ENCODE measurements at regions not wholly inside any gene's neighbourhood (a gene's known extent, or its start where the extent isn't known, plus 50 kb on each side); places are given as distances from the start of the nearest gene placed in this dataset.

GRCh38 chr21:43342301-43342881 lies 84.5 kb downstream of the SIK1 start:
- Histone ChIP-seq H3K9ac (ENCODE audit: low read depth in 1 of 2, low read length in 2 of 2) (peak overlapping the region in 1 of 2 donors; percentile 41), H3K4me3 (ENCODE audit: low read length in 2 of 2) (no peak overlapping the region), H3K27me3 (ENCODE audit: control insufficient read depth in 2 of 2, insufficient read depth in 2 of 2, low read length in 2 of 2) (no peaks in the 10 kb centered on the region), H3K27ac (ENCODE audit: low read depth in 2 of 2, low read length in 2 of 2) (peak overlapping the region; percentile 75 to 89), H3K36me3 (ENCODE audit: control insufficient read depth in 2 of 2, insufficient read depth in 2 of 2, low read length in 2 of 2) (no peaks in the 10 kb centered on the region), H3K9me3 (ENCODE audit: control insufficient read depth in 2 of 2, low read length in 2 of 2) (no peaks in the 10 kb centered on the region), H3K4me1 (ENCODE audit: control insufficient read depth in 2 of 2, insufficient read depth in 2 of 2, low read length in 2 of 2) (peaks cover 25 to 32% of the 10 kb centered on the region in 2 donors)

- H3K27me3 ChIP-seq (ENCODE audit: control insufficient read depth in 2 of 2, insufficient read depth in 2 of 2, low read length in 2 of 2) = no peaks in the 10 kb centered on the region
- no peak overlapping the region for H3K9ac ChIP-seq (ENCODE audit: low read depth in 1 of 2, low read length in 2 of 2)
- H3K4me1 ChIP-seq (ENCODE audit: control insufficient read depth in 2 of 2, insufficient read depth in 2 of 2, low read length in 2 of 2) = peaks cover 25 to 32% of the 10 kb centered on the region in 2 donors
- no peaks in the 10 kb centered on the region for H3K9me3 ChIP-seq (ENCODE audit: control insufficient read depth in 2 of 2, low read length in 2 of 2)
- no peaks in the 10 kb centered on the region for H3K36me3 ChIP-seq (ENCODE audit: control insufficient read depth in 2 of 2, insufficient read depth in 2 of 2, low read length in 2 of 2)
- no peak overlapping the region for H3K4me3 ChIP-seq (ENCODE audit: low read length in 2 of 2)
- no peak overlapping the region for H3K27ac ChIP-seq (ENCODE audit: low read depth in 2 of 2, low read length in 2 of 2)
Observed at GRCh38 chr21:43341378-43342161, 85.4 kb downstream of the SIK1 start.

GRCh38 chr21:43340491-43341377 lies 86.2 kb downstream of the SIK1 start:
- Histone ChIP-seq H3K36me3 (ENCODE audit: control insufficient read depth in 2 of 2, insufficient read depth in 2 of 2, low read length in 2 of 2) (no peaks in the 10 kb centered on the region), H3K27ac (ENCODE audit: low read depth in 2 of 2, low read length in 2 of 2) (no peak overlapping the region), H3K9me3 (ENCODE audit: control insufficient read depth in 2 of 2, low read length in 2 of 2) (no peaks in the 10 kb centered on the region), H3K4me1 (ENCODE audit: control insufficient read depth in 2 of 2, insufficient read depth in 2 of 2, low read length in 2 of 2) (peaks cover 25 to 32% of the 10 kb centered on the region in 2 donors), H3K27me3 (ENCODE audit: control insufficient read depth in 2 of 2, insufficient read depth in 2 of 2, low read length in 2 of 2) (no peaks in the 10 kb centered on the region), H3K9ac (ENCODE audit: low read depth in 1 of 2, low read length in 2 of 2) (no peak overlapping the region), H3K4me3 (ENCODE audit: low read length in 2 of 2) (no peak overlapping the region)

GRCh38 chr21:43339668-43340067 lies 87.3 kb downstream of the SIK1 start:
- Histone ChIP-seq H3K27me3 (ENCODE audit: control insufficient read depth in 2 of 2, insufficient read depth in 2 of 2, low read length in 2 of 2) (no peaks in the 10 kb centered on the region), H3K27ac (ENCODE audit: low read depth in 2 of 2, low read length in 2 of 2) (no peak overlapping the region), H3K36me3 (ENCODE audit: control insufficient read depth in 2 of 2, insufficient read depth in 2 of 2, low read length in 2 of 2) (no peaks in the 10 kb centered on the region), H3K4me1 (ENCODE audit: control insufficient read depth in 2 of 2, insufficient read depth in 2 of 2, low read length in 2 of 2) (peaks cover 21 to 28% of the 10 kb centered on the region in 2 donors), H3K4me3 (ENCODE audit: low read length in 2 of 2) (no peak overlapping the region), H3K9ac (ENCODE audit: low read depth in 1 of 2, low read length in 2 of 2) (no peak overlapping the region), H3K9me3 (ENCODE audit: control insufficient read depth in 2 of 2, low read length in 2 of 2) (no peaks in the 10 kb centered on the region)

GRCh38 chr21:43338951-43339350 lies 88.0 kb downstream of the SIK1 start:
- Histone ChIP-seq H3K36me3 (ENCODE audit: control insufficient read depth in 2 of 2, insufficient read depth in 2 of 2, low read length in 2 of 2) (no peaks in the 10 kb centered on the region), H3K27ac (ENCODE audit: low read depth in 2 of 2, low read length in 2 of 2) (no peak overlapping the region), H3K27me3 (ENCODE audit: control insufficient read depth in 2 of 2, insufficient read depth in 2 of 2, low read length in 2 of 2) (no peaks in the 10 kb centered on the region), H3K4me3 (ENCODE audit: low read length in 2 of 2) (no peak overlapping the region), H3K9me3 (ENCODE audit: control insufficient read depth in 2 of 2, low read length in 2 of 2) (no peaks in the 10 kb centered on the region), H3K4me1 (ENCODE audit: control insufficient read depth in 2 of 2, insufficient read depth in 2 of 2, low read length in 2 of 2) (peaks cover 16 to 22% of the 10 kb centered on the region in 2 donors), H3K9ac (ENCODE audit: low read depth in 1 of 2, low read length in 2 of 2) (no peak overlapping the region)

DNA sequence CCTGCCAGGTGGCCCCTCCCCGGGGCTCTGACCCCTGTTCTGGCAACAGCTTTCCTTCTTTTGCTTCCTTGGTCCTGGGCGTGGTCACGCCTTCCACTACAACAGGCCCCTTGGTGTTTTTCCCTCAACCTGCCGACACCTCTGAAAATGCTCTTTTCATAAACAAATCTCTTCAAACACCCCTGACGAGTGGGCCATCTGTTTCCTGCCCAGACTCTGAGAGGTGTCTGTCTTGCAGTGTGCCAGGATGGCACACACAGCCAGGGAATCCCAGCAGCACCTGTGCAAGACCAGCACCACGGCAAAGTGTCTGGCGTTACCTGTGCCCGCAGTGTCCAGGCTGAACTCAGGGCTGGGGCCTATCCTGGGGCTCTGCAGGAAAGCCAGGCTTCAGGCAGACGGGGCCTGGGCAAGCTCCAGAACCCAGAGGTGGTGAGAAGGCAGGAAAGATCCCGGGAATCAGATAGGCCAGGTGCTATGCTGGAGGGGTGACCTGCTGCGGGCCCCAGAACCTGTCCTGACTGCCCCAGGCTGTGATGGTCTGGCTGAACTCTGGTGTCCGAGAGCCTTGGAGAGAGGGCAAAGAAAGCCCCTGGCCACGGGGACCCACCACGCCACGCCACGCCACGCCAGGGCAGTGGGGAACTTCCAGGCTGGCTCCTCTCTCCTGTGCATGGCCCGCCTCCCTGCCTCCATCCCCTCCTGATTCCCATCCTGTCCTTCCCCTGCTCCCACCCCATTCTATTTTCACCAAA lies 88.9 kb downstream of the SIK1 start:
- Histone ChIP-seq H3K27ac (ENCODE audit: low read depth in 2 of 2, low read length in 2 of 2) (no peak overlapping the region), H3K9me3 (ENCODE audit: control insufficient read depth in 2 of 2, low read length in 2 of 2) (no peaks in the 10 kb centered on the region), H3K36me3 (ENCODE audit: control insufficient read depth in 2 of 2, insufficient read depth in 2 of 2, low read length in 2 of 2) (no peaks in the 10 kb centered on the region), H3K9ac (ENCODE audit: low read depth in 1 of 2, low read length in 2 of 2) (no peak overlapping the region), H3K4me1 (ENCODE audit: control insufficient read depth in 2 of 2, insufficient read depth in 2 of 2, low read length in 2 of 2) (peaks cover 8 to 19% of the 10 kb centered on the region in 2 donors), H3K27me3 (ENCODE audit: control insufficient read depth in 2 of 2, insufficient read depth in 2 of 2, low read length in 2 of 2) (no peaks in the 10 kb centered on the region), H3K4me3 (ENCODE audit: low read length in 2 of 2) (no peak overlapping the region)

- Histone ChIP-seq H3K4me1 (ENCODE audit: control insufficient read depth in 2 of 2, insufficient read depth in 2 of 2, low read length in 2 of 2) (peaks cover 4 to 6% of the 10 kb centered on the region in 2 donors), H3K27me3 (ENCODE audit: control insufficient read depth in 2 of 2, insufficient read depth in 2 of 2, low read length in 2 of 2) (peaks cover 0 to 4% of the 10 kb centered on the region in 2 donors), H3K36me3 (ENCODE audit: control insufficient read depth in 2 of 2, insufficient read depth in 2 of 2, low read length in 2 of 2) (no peaks in the 10 kb centered on the region), H3K4me3 (ENCODE audit: low read length in 2 of 2) (no peak overlapping the region), H3K9ac (ENCODE audit: low read depth in 1 of 2, low read length in 2 of 2) (no peak overlapping the region), H3K27ac (ENCODE audit: low read depth in 2 of 2, low read length in 2 of 2) (no peak overlapping the region), H3K9me3 (ENCODE audit: control insufficient read depth in 2 of 2, low read length in 2 of 2) (no peaks in the 10 kb centered on the region)
Observed at GRCh38 chr21:43335119-43335518, 91.8 kb downstream of the SIK1 start.

GRCh38 chr21:43334214-43334958 lies 92.5 kb downstream of the SIK1 start:
- Histone ChIP-seq H3K36me3 (ENCODE audit: control insufficient read depth in 2 of 2, insufficient read depth in 2 of 2, low read length in 2 of 2) (no peaks in the 10 kb centered on the region), H3K27me3 (ENCODE audit: control insufficient read depth in 2 of 2, insufficient read depth in 2 of 2, low read length in 2 of 2) (peaks cover 4% of the 10 kb centered on the region in 2 donors), H3K9ac (ENCODE audit: low read depth in 1 of 2, low read length in 2 of 2) (no peak overlapping the region), H3K4me1 (ENCODE audit: control insufficient read depth in 2 of 2, insufficient read depth in 2 of 2, low read length in 2 of 2) (peaks cover 4 to 6% of the 10 kb centered on the region in 2 donors), H3K4me3 (ENCODE audit: low read length in 2 of 2) (no peak overlapping the region), H3K27ac (ENCODE audit: low read depth in 2 of 2, low read length in 2 of 2) (no peak overlapping the region), H3K9me3 (ENCODE audit: control insufficient read depth in 2 of 2, low read length in 2 of 2) (no peaks in the 10 kb centered on the region)

DNA sequence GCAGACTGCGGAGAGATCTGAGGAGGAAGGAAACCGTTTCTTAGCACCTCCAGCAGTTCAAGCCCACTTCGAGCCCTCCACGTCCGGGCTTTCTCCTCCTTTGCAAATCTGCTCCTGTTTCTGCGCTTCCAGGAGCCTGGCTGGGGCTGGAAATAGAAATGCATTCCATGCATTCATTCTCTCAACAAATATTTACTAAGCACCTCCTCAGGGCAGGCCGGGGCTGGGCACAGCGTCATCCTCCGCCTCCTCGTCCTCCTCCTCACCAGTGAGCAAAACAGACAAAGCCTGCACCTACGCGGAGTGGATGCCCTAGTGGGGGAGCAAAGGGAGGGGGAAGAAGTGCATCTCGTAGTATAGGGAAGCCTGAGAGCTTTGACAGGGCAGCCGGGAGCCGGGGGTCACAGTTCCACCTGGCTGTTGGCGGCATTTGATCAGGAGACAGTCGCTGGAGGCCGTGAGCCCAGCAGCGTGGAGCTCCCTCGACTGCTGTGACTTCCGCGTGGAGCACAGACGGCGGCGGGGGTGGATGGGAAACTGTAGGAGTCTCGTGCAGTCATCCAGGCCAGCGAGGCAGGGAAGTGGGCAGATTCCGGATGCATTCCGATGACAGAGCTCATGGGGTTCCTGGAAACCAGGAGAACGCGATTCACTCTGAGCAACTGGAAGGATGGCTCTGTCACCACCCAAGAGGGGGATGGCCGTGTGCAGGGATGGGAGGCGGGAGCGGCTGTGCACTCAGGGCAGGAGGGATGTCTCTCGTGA lies 93.5 kb downstream of the SIK1 start:
- Histone ChIP-seq H3K9me3 (ENCODE audit: control insufficient read depth in 2 of 2, low read length in 2 of 2) (no peaks in the 10 kb centered on the region), H3K36me3 (ENCODE audit: control insufficient read depth in 2 of 2, insufficient read depth in 2 of 2, low read length in 2 of 2) (no peaks in the 10 kb centered on the region), H3K4me1 (ENCODE audit: control insufficient read depth in 2 of 2, insufficient read depth in 2 of 2, low read length in 2 of 2) (peaks cover 4 to 6% of the 10 kb centered on the region in 2 donors), H3K9ac (ENCODE audit: low read depth in 1 of 2, low read length in 2 of 2) (no peak overlapping the region), H3K4me3 (ENCODE audit: low read length in 2 of 2) (no peak overlapping the region), H3K27me3 (ENCODE audit: control insufficient read depth in 2 of 2, insufficient read depth in 2 of 2, low read length in 2 of 2) (peaks cover 4% of the 10 kb centered on the region in 2 donors), H3K27ac (ENCODE audit: low read depth in 2 of 2, low read length in 2 of 2) (peak overlapping the region; percentile 3 to 23)

All from mucosa of rectum (tissue), 2 donors.